SK-MEL-5 (cell line): ENCODE measurements at regions not wholly inside any gene's neighbourhood (a gene's known extent, or its start where the extent isn't known, plus 50 kb on each side); places are given as distances from the start of the nearest gene placed in this dataset.
"Not testable (repeated sequence)": the region's sequence is repeated elsewhere in the genome, so short reads cannot be mapped to it uniquely, and the experiment has no call there.

ENCODE experiments used
- DNase-seq: peaks from one replicate; pipeline ENCODE4 v3.0.0-alpha.2; 2016; ENCODE audit warnings: low read depth, low spot score
- in situ Hi-C: cut with HindIII; loops from 2 replicates; pipeline ENCODE4 v1.10.0; 2016; ENCODE audit warnings: low sequenced_read_pairs, high pct_unique_total_duplicates, low pct_unique_long_range_greater_than_20kb

- in situ Hi-C loops = no loop called here
- DNase-seq = no peak
Observed at GRCh38 chr10:71081229-71081560, 131.2 kb upstream of the UNC5B start.

- no peak for DNase-seq
- in situ Hi-C loops = no loop called here
Observed at GRCh38 chr10:71081912-71082311, 130.5 kb upstream of the UNC5B start.

GRCh38 chr10:71082960-71083715 lies 129.2 kb upstream of the UNC5B start:
- DNase-seq = no peak
- in situ Hi-C loops = no loop called here

- in situ Hi-C loops = no loop called here
- DNase-seq = no peak
Observed at GRCh38 chr10:71083716-71083975, 128.7 kb upstream of the UNC5B start.

GRCh38 chr10:71084061-71084817 lies 128.1 kb upstream of the UNC5B start:
- in situ Hi-C loops = no loop called here
- DNase-seq = no peak

- DNase-seq = no peak
- in situ Hi-C loops = no loop called here
Observed at GRCh38 chr10:71084818-71085126, 127.6 kb upstream of the UNC5B start.

- DNase-seq = no peak
- in situ Hi-C loops = no loop called here
Observed at GRCh38 chr10:71085689-71086438, 126.5 kb upstream of the UNC5B start.

GRCh38 chr10:71086439-71087080 lies 125.8 kb upstream of the UNC5B start:
- in situ Hi-C loops = no loop called here
- DNase-seq = no peak

GRCh38 chr10:71087622-71088021 lies 124.7 kb upstream of the UNC5B start:
- DNase-seq = no peak
- in situ Hi-C loops = no loop called here

- in situ Hi-C loops = no loop called here
- no peak for DNase-seq
Observed at GRCh38 chr10:71088054-71088453, 124.3 kb upstream of the UNC5B start.

GRCh38 chr10:71088578-71088977 lies 123.8 kb upstream of the UNC5B start:
- DNase-seq, in situ Hi-C loops: not testable (repeated sequence)

- in situ Hi-C loops = no loop called here
- DNase-seq = no peak
Observed at GRCh38 chr10:71089162-71089561, 123.2 kb upstream of the UNC5B start.

- no peak for DNase-seq
- in situ Hi-C loops = no loop called here
Observed at GRCh38 chr10:71090330-71090729, 122.0 kb upstream of the UNC5B start.

GRCh38 chr10:71090801-71091200 lies 121.6 kb upstream of the UNC5B start:
- in situ Hi-C loops = no loop called here
- no peak for DNase-seq

- DNase-seq = no peak
- in situ Hi-C loops = no loop called here
Observed at GRCh38 chr10:71092812-71093401, 119.5 kb upstream of the UNC5B start.

GRCh38 chr10:71093531-71093930 lies 118.8 kb upstream of the UNC5B start:
- in situ Hi-C loops = no loop called here
- no peak for DNase-seq

GRCh38 chr10:71094712-71095390 lies 117.5 kb upstream of the UNC5B start:
- no peak for DNase-seq
- in situ Hi-C loops = no loop called here
